ENCODE measurements at regions not wholly inside any gene's neighbourhood (a gene's known extent, or its start where the extent isn't known, plus 50 kb on each side); places are given as distances from the start of the nearest gene placed in this dataset.

DNA sequence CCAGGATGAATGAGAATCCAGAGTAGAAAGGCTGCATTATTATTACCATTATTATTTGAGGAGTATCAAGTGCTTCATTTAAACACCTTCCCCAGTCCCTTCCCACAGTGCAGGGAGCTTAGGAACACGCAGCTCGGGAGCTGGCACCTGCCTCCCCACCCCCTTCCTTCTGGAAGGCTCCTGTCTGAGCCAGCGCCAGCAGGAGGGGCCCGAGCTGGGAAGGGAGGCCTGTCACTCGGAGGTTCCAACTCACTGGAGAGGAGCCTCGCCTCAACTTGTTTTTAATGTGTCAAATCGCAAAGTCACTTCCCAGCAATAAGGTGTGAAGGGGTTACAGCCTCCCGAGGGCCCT, 156.4 kb upstream of the IRX4 start:
- ATAC-seq (ENCODE audit: low read depth in 2 of 2) (no peak), DNase-seq (no peak)
- H3K36me3 Mint-ChIP-seq, result no peaks in the 10 kb centered on the region

GRCh38 chr5:2038321-2039179, 155.8 kb upstream of the IRX4 start:
- peak; percentile 76 to 79 for ATAC-seq (ENCODE audit: low read depth in 2 of 2)
- DNase-seq, result peak; percentile 48
- Mint-ChIP-seq H3K4me1 (no peaks in the 10 kb centered on the region), H3K27me3 (peaks cover 42 to 51% (median 51%) of the 10 kb centered on the region in 3 donors), H3K9me3 (peaks cover 0 to 2% (median 0%) of the 10 kb centered on the region in 7 donors), H3K36me3 (no peaks in the 10 kb centered on the region), H3K27ac (peak overlapping the region in 1 of 6 donors; percentile 38), H3K4me3 (peak overlapping the region; percentile 27 to 79 (median 58))

More for the DNA sequence above, 156.4 kb upstream of the IRX4 start:
- no peak overlapping the region for H3K27ac Mint-ChIP-seq
- H3K4me3 Mint-ChIP-seq, result peak overlapping the region in 5 of 8 donors; percentile 46 to 63 (median 55)
- H3K27me3 Mint-ChIP-seq, result peaks cover 44 to 53% (median 52%) of the 10 kb centered on the region in 3 donors
- no peaks in the 10 kb centered on the region for H3K4me1 Mint-ChIP-seq
- H3K9me3 Mint-ChIP-seq, result peaks cover 0 to 2% (median 0%) of the 10 kb centered on the region in 7 donors

DNA sequence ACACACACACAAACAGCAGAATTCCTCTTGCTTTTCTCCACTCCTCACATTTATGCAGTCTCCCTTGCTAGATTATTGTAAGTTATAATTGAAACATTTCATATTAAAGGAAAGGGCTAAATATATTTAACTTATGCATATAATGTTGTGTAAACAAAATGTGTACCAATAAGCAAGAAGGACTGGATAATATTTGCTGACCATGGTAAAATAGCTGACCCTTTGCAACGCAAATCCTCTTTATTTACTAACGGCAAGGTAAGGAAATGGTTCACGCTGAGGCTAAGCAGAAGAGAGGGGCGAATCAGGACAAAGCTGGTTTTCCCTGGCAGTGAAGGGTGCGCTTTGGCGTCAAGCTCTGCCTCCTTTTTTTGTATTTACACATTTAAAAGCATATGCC, 154.2 kb upstream of the IRX4 start:
- H3K27ac Mint-ChIP-seq, result no peak overlapping the region
- peak overlapping the region in 2 of 8 donors; percentile 34 to 50 for H3K4me3 Mint-ChIP-seq
- H3K9me3 Mint-ChIP-seq, result peaks cover 0 to 9% (median 5%) of the 10 kb centered on the region in 7 donors

GRCh38 chr5:2032432-2032831, 149.7 kb upstream of the IRX4 start:
- Mint-ChIP-seq H3K4me3 (no peak overlapping the region), H3K27ac (no peak overlapping the region), H3K4me1 (no peaks in the 10 kb centered on the region), H3K27me3 (peaks cover 46 to 56% (median 48%) of the 10 kb centered on the region in 3 donors), H3K9me3 (peaks cover 4 to 19% (median 5%) of the 10 kb centered on the region in 7 donors), H3K36me3 (no peaks in the 10 kb centered on the region)
- ATAC-seq (ENCODE audit: low read depth in 2 of 2) (no peak), DNase-seq (no peak)

More for the DNA sequence above, 154.2 kb upstream of the IRX4 start:
- DNase-seq (no peak), ATAC-seq (ENCODE audit: low read depth in 2 of 2) (no peak)
- Mint-ChIP-seq H3K4me1 (no peaks in the 10 kb centered on the region), H3K36me3 (no peaks in the 10 kb centered on the region), H3K27me3 (peaks cover 42 to 62% (median 57%) of the 10 kb centered on the region in 3 donors)

- no peaks in the 10 kb centered on the region for H3K36me3 Mint-ChIP-seq
- peaks cover 39 to 50% (median 46%) of the 10 kb centered on the region in 3 donors for H3K27me3 Mint-ChIP-seq
- H3K27ac Mint-ChIP-seq, result no peak overlapping the region
- no peak overlapping the region for H3K4me3 Mint-ChIP-seq
- DNase-seq, result no peak
- ATAC-seq (ENCODE audit: low read depth in 2 of 2), result no peak
- peaks cover 4 to 27% (median 5%) of the 10 kb centered on the region in 7 donors for H3K9me3 Mint-ChIP-seq
- H3K4me1 Mint-ChIP-seq, result no peaks in the 10 kb centered on the region
Observed at GRCh38 chr5:2031581-2031980, 148.9 kb upstream of the IRX4 start.

- Mint-ChIP-seq H3K4me1 (no peaks in the 10 kb centered on the region), H3K27ac (no peak overlapping the region), H3K27me3 (peaks cover 31 to 38% (median 37%) of the 10 kb centered on the region in 3 donors), H3K9me3 (peaks cover 4 to 37% (median 7%) of the 10 kb centered on the region in 7 donors), H3K36me3 (no peaks in the 10 kb centered on the region), H3K4me3 (no peak overlapping the region)
- ATAC-seq (ENCODE audit: low read depth in 2 of 2), result no peak
- DNase-seq, result no peak
Observed at GRCh38 chr5:2030131-2030530, 147.4 kb upstream of the IRX4 start.

DNA sequence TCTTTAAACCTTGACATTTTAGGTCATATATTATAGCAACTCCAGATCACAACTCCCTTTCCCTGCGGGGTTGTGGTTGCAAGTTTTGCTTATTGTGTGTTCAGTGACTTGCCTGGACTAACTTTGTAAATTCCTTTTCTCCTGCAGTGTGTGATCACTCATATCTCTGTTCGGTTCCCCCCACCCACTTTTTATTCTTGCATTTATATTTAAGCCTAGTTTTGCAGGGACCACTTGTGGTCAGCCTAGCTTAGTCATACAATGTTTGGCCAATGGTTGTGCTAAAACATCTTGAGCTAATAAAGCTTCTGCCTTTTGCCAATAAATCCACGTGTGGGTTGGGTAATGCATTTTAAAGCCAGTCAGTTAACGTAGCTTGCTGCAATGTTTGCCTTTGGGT, 146.5 kb upstream of the IRX4 start:
- peaks cover 22 to 35% (median 31%) of the 10 kb centered on the region in 3 donors for H3K27me3 Mint-ChIP-seq
- H3K9me3 Mint-ChIP-seq, result peaks cover 4 to 37% (median 12%) of the 10 kb centered on the region in 7 donors
- no peaks in the 10 kb centered on the region for H3K4me1 Mint-ChIP-seq
- no peak overlapping the region for H3K4me3 Mint-ChIP-seq
- H3K36me3 Mint-ChIP-seq, result no peaks in the 10 kb centered on the region
- DNase-seq (no peak), ATAC-seq (ENCODE audit: low read depth in 2 of 2) (no peak)
- no peak overlapping the region for H3K27ac Mint-ChIP-seq

- no peak for DNase-seq
- no peak for ATAC-seq (ENCODE audit: low read depth in 2 of 2)
- H3K9me3 Mint-ChIP-seq, result peaks cover 0 to 27% (median 8%) of the 10 kb centered on the region in 7 donors
- no peak overlapping the region for H3K27ac Mint-ChIP-seq
- H3K27me3 Mint-ChIP-seq, result peaks cover 17 to 28% (median 24%) of the 10 kb centered on the region in 3 donors
- no peaks in the 10 kb centered on the region for H3K4me1 Mint-ChIP-seq
- no peak overlapping the region for H3K4me3 Mint-ChIP-seq
- no peaks in the 10 kb centered on the region for H3K36me3 Mint-ChIP-seq
Observed at GRCh38 chr5:2027790-2028189, 145.1 kb upstream of the IRX4 start.

DNA sequence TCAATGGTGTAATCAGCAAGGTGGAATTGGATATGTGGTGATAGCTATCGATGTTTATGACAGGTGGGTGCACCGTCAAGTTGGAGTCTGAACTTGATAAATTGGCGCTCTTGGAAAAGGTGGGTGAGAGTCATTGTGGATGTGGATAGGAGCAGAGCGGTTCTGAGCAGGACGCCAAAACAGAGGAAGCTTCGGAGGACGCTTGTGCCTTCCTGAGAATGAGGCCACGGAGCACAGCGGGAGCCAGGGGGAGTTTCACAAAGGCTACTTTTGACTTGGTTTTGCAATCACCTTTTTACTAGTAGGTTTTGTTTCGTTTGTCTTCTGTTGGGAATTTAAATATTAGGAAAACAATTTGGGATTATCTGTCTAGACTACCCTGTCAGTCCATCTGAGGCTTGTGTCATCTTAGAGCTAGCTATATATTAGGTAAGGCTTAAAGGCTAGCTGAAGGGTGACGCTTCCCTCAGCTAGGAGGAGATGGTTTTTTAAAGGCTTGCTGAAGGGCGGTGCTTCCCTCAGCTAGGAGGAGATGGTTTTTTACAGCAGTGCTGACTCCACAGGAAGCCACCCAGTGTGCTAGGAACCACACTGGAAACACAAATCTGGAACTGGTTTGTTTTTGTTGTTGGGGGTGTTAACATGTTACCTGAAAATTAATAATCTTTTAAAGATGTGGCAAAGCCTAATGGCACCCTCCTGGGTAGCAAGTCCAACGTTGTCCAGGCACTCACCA, 142.4 kb upstream of the IRX4 start:
- no peak overlapping the region for H3K27ac Mint-ChIP-seq
- H3K4me1 Mint-ChIP-seq, result no peaks in the 10 kb centered on the region
- H3K9me3 Mint-ChIP-seq, result peaks cover 0 to 27% (median 8%) of the 10 kb centered on the region in 7 donors
- no peak overlapping the region for H3K4me3 Mint-ChIP-seq
- peaks cover 22 to 23% (median 23%) of the 10 kb centered on the region in 3 donors for H3K27me3 Mint-ChIP-seq
- H3K36me3 Mint-ChIP-seq, result no peaks in the 10 kb centered on the region
- DNase-seq (no peak), ATAC-seq (ENCODE audit: low read depth in 2 of 2) (no peak)

DNA sequence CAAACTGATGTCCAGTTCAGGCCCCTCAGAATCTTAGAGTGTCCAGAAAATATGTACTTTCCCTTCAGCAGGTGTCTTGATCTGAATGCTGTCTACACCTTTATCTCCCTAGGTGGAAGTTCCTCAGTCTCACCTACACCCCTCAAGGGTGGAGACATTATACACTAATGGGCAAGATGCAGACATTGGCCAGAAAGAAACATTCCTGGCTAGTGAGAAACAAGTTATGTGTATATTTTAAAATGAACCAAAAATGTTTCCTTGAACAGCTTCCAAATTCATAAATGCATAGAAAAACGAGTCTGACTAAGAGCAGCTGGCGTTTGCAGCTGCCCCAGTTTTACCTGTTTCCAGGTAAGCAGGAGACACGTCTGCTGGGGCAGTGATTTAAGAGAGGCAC, 140.5 kb upstream of the IRX4 start:
- H3K4me3 Mint-ChIP-seq, result peak overlapping the region in 1 of 8 donors; percentile 43
- H3K27ac Mint-ChIP-seq, result no peak overlapping the region
- H3K4me1 Mint-ChIP-seq, result no peaks in the 10 kb centered on the region
- ATAC-seq (ENCODE audit: low read depth in 2 of 2), result no peak
- peaks cover 15 to 22% (median 20%) of the 10 kb centered on the region in 3 donors for H3K27me3 Mint-ChIP-seq
- H3K36me3 Mint-ChIP-seq, result no peaks in the 10 kb centered on the region
- no peak for DNase-seq
- H3K9me3 Mint-ChIP-seq, result peaks cover 0 to 22% (median 5%) of the 10 kb centered on the region in 7 donors

GRCh38 chr5:2022436-2022835, 139.7 kb upstream of the IRX4 start:
- Mint-ChIP-seq H3K27ac (no peak overlapping the region), H3K27me3 (peaks cover 12 to 22% (median 19%) of the 10 kb centered on the region in 3 donors), H3K36me3 (no peaks in the 10 kb centered on the region), H3K4me1 (no peaks in the 10 kb centered on the region), H3K4me3 (no peak overlapping the region), H3K9me3 (peaks cover 0 to 17% (median 5%) of the 10 kb centered on the region in 7 donors)
- DNase-seq, result no peak
- ATAC-seq (ENCODE audit: low read depth in 2 of 2), result no peak

GRCh38 chr5:2021484-2022176, 138.9 kb upstream of the IRX4 start:
- peaks cover 0 to 11% (median 4%) of the 10 kb centered on the region in 7 donors for H3K9me3 Mint-ChIP-seq
- H3K27me3 Mint-ChIP-seq, result peaks cover 12 to 22% (median 19%) of the 10 kb centered on the region in 3 donors
- ATAC-seq (ENCODE audit: low read depth in 2 of 2) (no peak), DNase-seq (no peak)
- no peak overlapping the region for H3K4me3 Mint-ChIP-seq
- H3K4me1 Mint-ChIP-seq, result no peaks in the 10 kb centered on the region
- no peak overlapping the region for H3K27ac Mint-ChIP-seq
- no peaks in the 10 kb centered on the region for H3K36me3 Mint-ChIP-seq

GRCh38 chr5:2020730-2021129, 138.0 kb upstream of the IRX4 start:
- Mint-ChIP-seq H3K4me3 (no peak overlapping the region), H3K27me3 (peaks cover 7 to 22% (median 19%) of the 10 kb centered on the region in 3 donors), H3K9me3 (peaks cover 0 to 11% (median 2%) of the 10 kb centered on the region in 7 donors), H3K27ac (no peak overlapping the region), H3K4me1 (no peaks in the 10 kb centered on the region), H3K36me3 (no peaks in the 10 kb centered on the region)
- DNase-seq (no peak), ATAC-seq (ENCODE audit: low read depth in 2 of 2) (no peak)
